ENCODE measurements at regions not wholly inside any gene's neighbourhood (a gene's known extent, or its start where the extent isn't known, plus 50 kb on each side); places are given as distances from the start of the nearest gene placed in this dataset.

DNA sequence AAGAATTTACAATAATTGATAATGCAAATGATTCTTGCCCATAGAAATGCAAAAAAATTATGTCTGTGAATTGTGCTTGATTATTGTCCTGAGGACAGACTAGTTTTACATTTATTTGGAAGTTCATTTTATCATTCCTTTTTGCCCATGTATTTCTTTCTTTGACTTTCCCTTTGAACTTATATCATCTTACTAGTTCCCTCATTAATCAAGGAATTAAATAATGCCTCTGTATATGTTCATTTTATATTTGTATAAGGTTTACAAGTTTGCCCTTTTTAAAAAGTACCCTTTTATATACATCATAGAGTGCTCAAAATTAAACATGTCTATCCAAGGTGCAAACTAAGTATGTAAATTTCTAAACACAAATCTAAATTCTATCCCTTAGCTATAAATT lies 501.6 kb downstream of the NTRK2 start:
- TF ChIP-seq, protein P1, sequence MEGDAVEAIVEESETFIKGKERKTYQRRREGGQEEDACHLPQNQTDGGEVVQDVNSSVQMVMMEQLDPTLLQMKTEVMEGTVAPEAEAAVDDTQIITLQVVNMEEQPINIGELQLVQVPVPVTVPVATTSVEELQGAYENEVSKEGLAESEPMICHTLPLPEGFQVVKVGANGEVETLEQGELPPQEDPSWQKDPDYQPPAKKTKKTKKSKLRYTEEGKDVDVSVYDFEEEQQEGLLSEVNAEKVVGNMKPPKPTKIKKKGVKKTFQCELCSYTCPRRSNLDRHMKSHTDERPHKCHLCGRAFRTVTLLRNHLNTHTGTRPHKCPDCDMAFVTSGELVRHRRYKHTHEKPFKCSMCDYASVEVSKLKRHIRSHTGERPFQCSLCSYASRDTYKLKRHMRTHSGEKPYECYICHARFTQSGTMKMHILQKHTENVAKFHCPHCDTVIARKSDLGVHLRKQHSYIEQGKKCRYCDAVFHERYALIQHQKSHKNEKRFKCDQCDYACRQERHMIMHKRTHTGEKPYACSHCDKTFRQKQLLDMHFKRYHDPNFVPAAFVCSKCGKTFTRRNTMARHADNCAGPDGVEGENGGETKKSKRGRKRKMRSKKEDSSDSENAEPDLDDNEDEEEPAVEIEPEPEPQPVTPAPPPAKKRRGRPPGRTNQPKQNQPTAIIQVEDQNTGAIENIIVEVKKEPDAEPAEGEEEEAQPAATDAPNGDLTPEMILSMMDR (conservative IDR thresholded peaks at IDR 0.05; ENCODE audit: low read length) = no peak
- no peak for TF ChIP-seq EZH2phosphoT487 (IDR thresholded peaks at IDR 0.05; ENCODE audit: borderline replicate concordance)

All from Loucy (cell line).